ENCODE measurements at regions not wholly inside any gene's neighbourhood (a gene's known extent, or its start where the extent isn't known, plus 50 kb on each side); places are given as distances from the start of the nearest gene placed in this dataset.

- no peaks in the 10 kb centered on the region for H3K36me3 ChIP-seq (ENCODE audit: control insufficient read depth in 1 of 2, insufficient read depth in 2 of 2, low read depth in 1 of 2, low read length in 2 of 2)
- no peak overlapping the region for H2BK12ac ChIP-seq (ENCODE audit: low read length in 2 of 2)
- H3K4ac ChIP-seq (ENCODE audit: low read depth in 1 of 2, low read length in 2 of 2), result no peak overlapping the region
- no peak overlapping the region for H3K18ac ChIP-seq (ENCODE audit: low read depth in 1 of 2, low read length in 2 of 2)
- no peak overlapping the region for H2BK15ac ChIP-seq (ENCODE audit: low read depth, poor library complexity, severe bottlenecking)
- no peak overlapping the region for H4K8ac ChIP-seq (ENCODE audit: low read length)
- H3K9ac ChIP-seq (ENCODE audit: low read length), result no peak overlapping the region
- H3K27ac ChIP-seq (ENCODE audit: low read length, poor library complexity, severe bottlenecking), result peak overlapping the region; percentile 75
- peak overlapping the region; percentile 71 for H3K4me2 ChIP-seq (ENCODE audit: low read length, poor library complexity, severe bottlenecking)
- H3K27me3 ChIP-seq (ENCODE audit: control insufficient read depth in 1 of 2, insufficient read depth in 1 of 2, low read length in 2 of 2), result no peaks in the 10 kb centered on the region
- H2BK120ac ChIP-seq (ENCODE audit: low read depth, low read length), result no peak overlapping the region
- H2AK5ac ChIP-seq (ENCODE audit: low read length, severe bottlenecking), result no peak overlapping the region
- H2BK5ac ChIP-seq (ENCODE audit: low read depth, low read length, poor library complexity, severe bottlenecking), result no peak overlapping the region
- H2AFZ ChIP-seq (ENCODE audit: low read depth, low read length), result no peak overlapping the region
- H3K4me1 ChIP-seq (ENCODE audit: control insufficient read depth, insufficient read depth, low read depth, low read length), result no peaks in the 10 kb centered on the region
- H4K91ac ChIP-seq (ENCODE audit: low read length), result no peak overlapping the region
- H3K4me3 ChIP-seq (ENCODE audit: insufficient read depth in 1 of 2, low read depth in 1 of 2, low read length in 2 of 2), result no peak overlapping the region
- peaks cover 3% of the 10 kb centered on the region for H3K9me3 ChIP-seq (ENCODE audit: control insufficient read depth, low read length)
- H3K23ac ChIP-seq (ENCODE audit: low read length in 2 of 2), result no peak overlapping the region
- DNase-seq, result no peak
- H3K14ac ChIP-seq (ENCODE audit: low read length in 2 of 2), result no peak overlapping the region
- no peaks in the 10 kb centered on the region for H3K79me1 ChIP-seq (replicated peaks; ENCODE audit: low read length, poor library complexity, severe bottlenecking)
- WGBS, result no CpG with 5 or more reads among the region's 3 CpGs
These were observed 404.4 kb upstream of the RASGEF1B start for GRCh38 chr4:81876106-81876505.

GRCh38 chr4:81874661-81875515 lies 403.2 kb upstream of the RASGEF1B start:
- H2BK12ac ChIP-seq (ENCODE audit: low read length in 2 of 2), result no peak overlapping the region

GRCh38 chr4:81870275-81870674 lies 398.6 kb upstream of the RASGEF1B start:
- Histone ChIP-seq H3K4me3 (ENCODE audit: insufficient read depth in 1 of 2, low read depth in 1 of 2, low read length in 2 of 2) (no peak overlapping the region), H3K9me3 (ENCODE audit: control insufficient read depth, low read length) (peaks cover 3% of the 10 kb centered on the region), H3K23ac (ENCODE audit: low read length in 2 of 2) (no peak overlapping the region), H3K9ac (ENCODE audit: low read length) (no peak overlapping the region), H3K4me2 (ENCODE audit: low read length, poor library complexity, severe bottlenecking) (no peak overlapping the region), H3K4me1 (ENCODE audit: control insufficient read depth, insufficient read depth, low read depth, low read length) (peaks cover 5% of the 10 kb centered on the region), H3K27ac (ENCODE audit: low read length, poor library complexity, severe bottlenecking) (no peak overlapping the region), H3K4ac (ENCODE audit: low read depth in 1 of 2, low read length in 2 of 2) (no peak overlapping the region), H3K14ac (ENCODE audit: low read length in 2 of 2) (no peak overlapping the region), H3K18ac (ENCODE audit: low read depth in 1 of 2, low read length in 2 of 2) (no peak overlapping the region), H3K79me1 (replicated peaks; ENCODE audit: low read length, poor library complexity, severe bottlenecking) (no peaks in the 10 kb centered on the region), H2BK12ac (ENCODE audit: low read length in 2 of 2) (no peak overlapping the region), H2AK5ac (ENCODE audit: low read length, severe bottlenecking) (no peak overlapping the region), H2AFZ (ENCODE audit: low read depth, low read length) (no peak overlapping the region), H3K36me3 (ENCODE audit: control insufficient read depth in 1 of 2, insufficient read depth in 2 of 2, low read depth in 1 of 2, low read length in 2 of 2) (no peaks in the 10 kb centered on the region), H3K27me3 (ENCODE audit: control insufficient read depth in 1 of 2, insufficient read depth in 1 of 2, low read length in 2 of 2) (no peaks in the 10 kb centered on the region), H4K8ac (ENCODE audit: low read length) (no peak overlapping the region), H4K91ac (ENCODE audit: low read length) (no peak overlapping the region), H2BK5ac (ENCODE audit: low read depth, low read length, poor library complexity, severe bottlenecking) (no peak overlapping the region), H2BK120ac (ENCODE audit: low read depth, low read length) (no peak overlapping the region), H2BK15ac (ENCODE audit: low read depth, poor library complexity, severe bottlenecking) (no peak overlapping the region)
- 82% methylated on average over 5 of the region's 5 CpGs for WGBS
- DNase-seq, result no peak

More at GRCh38 chr4:81874661-81875515, 403.2 kb upstream of the RASGEF1B start:
- H3K4me2 ChIP-seq (ENCODE audit: low read length, poor library complexity, severe bottlenecking), result no peak overlapping the region
- no peak for DNase-seq
- no peak overlapping the region for H2AK5ac ChIP-seq (ENCODE audit: low read length, severe bottlenecking)
- H3K27me3 ChIP-seq (ENCODE audit: control insufficient read depth in 1 of 2, insufficient read depth in 1 of 2, low read length in 2 of 2), result no peaks in the 10 kb centered on the region
- no peak overlapping the region for H4K91ac ChIP-seq (ENCODE audit: low read length)
- H3K9ac ChIP-seq (ENCODE audit: low read length), result no peak overlapping the region
- H3K27ac ChIP-seq (ENCODE audit: low read length, poor library complexity, severe bottlenecking), result peak overlapping the region; percentile 22
- no peak overlapping the region for H3K4ac ChIP-seq (ENCODE audit: low read depth in 1 of 2, low read length in 2 of 2)
- no peak overlapping the region for H3K4me3 ChIP-seq (ENCODE audit: insufficient read depth in 1 of 2, low read depth in 1 of 2, low read length in 2 of 2)
- H3K79me1 ChIP-seq (replicated peaks; ENCODE audit: low read length, poor library complexity, severe bottlenecking), result no peaks in the 10 kb centered on the region
- no peaks in the 10 kb centered on the region for H3K36me3 ChIP-seq (ENCODE audit: control insufficient read depth in 1 of 2, insufficient read depth in 2 of 2, low read depth in 1 of 2, low read length in 2 of 2)
- H3K9me3 ChIP-seq (ENCODE audit: control insufficient read depth, low read length), result peaks cover 3% of the 10 kb centered on the region
- peaks cover 5% of the 10 kb centered on the region for H3K4me1 ChIP-seq (ENCODE audit: control insufficient read depth, insufficient read depth, low read depth, low read length)
- H3K18ac ChIP-seq (ENCODE audit: low read depth in 1 of 2, low read length in 2 of 2), result no peak overlapping the region
- H2BK120ac ChIP-seq (ENCODE audit: low read depth, low read length), result no peak overlapping the region
- no peak overlapping the region for H3K23ac ChIP-seq (ENCODE audit: low read length in 2 of 2)
- H2BK15ac ChIP-seq (ENCODE audit: low read depth, poor library complexity, severe bottlenecking), result no peak overlapping the region
- H3K14ac ChIP-seq (ENCODE audit: low read length in 2 of 2), result no peak overlapping the region
- H2AFZ ChIP-seq (ENCODE audit: low read depth, low read length), result no peak overlapping the region
- H2BK5ac ChIP-seq (ENCODE audit: low read depth, low read length, poor library complexity, severe bottlenecking), result no peak overlapping the region
- H4K8ac ChIP-seq (ENCODE audit: low read length), result no peak overlapping the region
- WGBS, result 36% methylated on average over 3 of the region's 3 CpGs

DNA sequence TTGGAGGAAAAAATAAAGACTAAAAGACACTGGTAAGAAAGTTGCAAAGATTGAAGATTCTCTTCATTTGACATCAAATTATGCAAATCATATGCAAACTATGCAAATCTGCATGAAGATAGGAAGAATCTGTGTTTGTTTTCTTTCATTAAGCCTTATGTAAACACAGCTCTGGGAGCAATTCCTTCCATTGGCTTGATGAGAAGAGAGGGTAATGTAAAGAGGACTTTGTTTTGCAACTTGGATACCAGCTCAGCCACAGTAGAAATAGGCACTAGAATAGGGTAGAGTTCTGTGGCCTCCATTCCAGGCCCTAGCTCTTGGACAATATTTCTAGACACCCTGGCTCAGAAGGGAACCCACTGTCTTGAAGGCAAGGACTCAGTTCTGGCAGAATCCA lies 388.4 kb upstream of the RASGEF1B start:
- Histone ChIP-seq H2BK5ac (ENCODE audit: low read depth, low read length, poor library complexity, severe bottlenecking) (no peak overlapping the region), H3K79me1 (replicated peaks; ENCODE audit: low read length, poor library complexity, severe bottlenecking) (no peaks in the 10 kb centered on the region), H3K14ac (ENCODE audit: low read length in 2 of 2) (no peak overlapping the region), H3K23ac (ENCODE audit: low read length in 2 of 2) (no peak overlapping the region), H3K4me2 (ENCODE audit: low read length, poor library complexity, severe bottlenecking) (no peak overlapping the region), H3K36me3 (ENCODE audit: control insufficient read depth in 1 of 2, insufficient read depth in 2 of 2, low read depth in 1 of 2, low read length in 2 of 2) (no peaks in the 10 kb centered on the region), H2AK5ac (ENCODE audit: low read length, severe bottlenecking) (no peak overlapping the region), H4K91ac (ENCODE audit: low read length) (no peak overlapping the region), H3K18ac (ENCODE audit: low read depth in 1 of 2, low read length in 2 of 2) (no peak overlapping the region), H3K9ac (ENCODE audit: low read length) (no peak overlapping the region), H3K27ac (ENCODE audit: low read length, poor library complexity, severe bottlenecking) (no peak overlapping the region), H2AFZ (ENCODE audit: low read depth, low read length) (no peak overlapping the region), H3K4ac (ENCODE audit: low read depth in 1 of 2, low read length in 2 of 2) (no peak overlapping the region), H3K4me3 (ENCODE audit: insufficient read depth in 1 of 2, low read depth in 1 of 2, low read length in 2 of 2) (no peak overlapping the region), H3K9me3 (ENCODE audit: control insufficient read depth, low read length) (no peaks in the 10 kb centered on the region), H2BK120ac (ENCODE audit: low read depth, low read length) (no peak overlapping the region), H4K8ac (ENCODE audit: low read length) (no peak overlapping the region), H2BK15ac (ENCODE audit: low read depth, poor library complexity, severe bottlenecking) (no peak overlapping the region), H3K27me3 (ENCODE audit: control insufficient read depth in 1 of 2, insufficient read depth in 1 of 2, low read length in 2 of 2) (no peaks in the 10 kb centered on the region), H3K4me1 (ENCODE audit: control insufficient read depth, insufficient read depth, low read depth, low read length) (no peaks in the 10 kb centered on the region), H2BK12ac (ENCODE audit: low read length in 2 of 2) (no peak overlapping the region)
- DNase-seq, result no peak

Measured in mesenchymal stem cell (in vitro differentiated cells and primary cell).